ENCODE measurements at regions not wholly inside any gene's neighbourhood (a gene's known extent, or its start where the extent isn't known, plus 50 kb on each side); places are given as distances from the start of the nearest gene placed in this dataset.

GRCh38 chr5:38154615-38155204 is 103.6 kb upstream of the EGFLAM start:
- 43 to 71% methylated on average over 1 of the region's 1 CpG for WGBS, 2 donors
- intact Hi-C loops (cut with DNase I): no loop called here

DNA sequence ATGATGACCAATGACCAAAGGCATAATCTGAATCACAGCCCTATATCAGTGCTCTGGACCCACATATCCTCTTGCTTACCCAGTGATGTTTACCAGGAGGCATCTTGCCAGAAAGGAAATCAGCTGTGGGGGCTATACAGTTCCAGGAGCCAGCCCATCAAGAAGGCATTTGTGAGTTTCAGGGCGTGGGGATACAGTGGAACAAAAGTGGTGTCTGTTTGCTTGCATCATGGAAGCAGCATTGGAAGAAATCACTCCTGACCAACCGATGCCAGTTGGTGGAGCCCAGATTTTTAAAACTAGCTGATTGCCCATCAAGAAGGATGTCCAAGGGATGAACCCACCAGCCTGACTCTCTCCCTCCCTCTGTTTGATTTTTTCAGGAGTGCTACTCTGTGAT is 106.5 kb upstream of the EGFLAM start:
- Histone ChIP-seq H3K27ac (no peak overlapping the region), H3K9me3 (no peaks in the 10 kb centered on the region), H3K27me3 (no peaks in the 10 kb centered on the region), H3K4me1 (no peaks in the 10 kb centered on the region), H3K36me3 (replicated peaks in 1 of 2; ENCODE audit: insufficient read depth in 1 of 2, low read depth in 2 of 2) (no peaks in the 10 kb centered on the region), H3K4me3 (no peak overlapping the region)
- no peak for ATAC-seq
- intact Hi-C loops (cut with DNase I): no loop called here
- TF ChIP-seq, protein P1, sequence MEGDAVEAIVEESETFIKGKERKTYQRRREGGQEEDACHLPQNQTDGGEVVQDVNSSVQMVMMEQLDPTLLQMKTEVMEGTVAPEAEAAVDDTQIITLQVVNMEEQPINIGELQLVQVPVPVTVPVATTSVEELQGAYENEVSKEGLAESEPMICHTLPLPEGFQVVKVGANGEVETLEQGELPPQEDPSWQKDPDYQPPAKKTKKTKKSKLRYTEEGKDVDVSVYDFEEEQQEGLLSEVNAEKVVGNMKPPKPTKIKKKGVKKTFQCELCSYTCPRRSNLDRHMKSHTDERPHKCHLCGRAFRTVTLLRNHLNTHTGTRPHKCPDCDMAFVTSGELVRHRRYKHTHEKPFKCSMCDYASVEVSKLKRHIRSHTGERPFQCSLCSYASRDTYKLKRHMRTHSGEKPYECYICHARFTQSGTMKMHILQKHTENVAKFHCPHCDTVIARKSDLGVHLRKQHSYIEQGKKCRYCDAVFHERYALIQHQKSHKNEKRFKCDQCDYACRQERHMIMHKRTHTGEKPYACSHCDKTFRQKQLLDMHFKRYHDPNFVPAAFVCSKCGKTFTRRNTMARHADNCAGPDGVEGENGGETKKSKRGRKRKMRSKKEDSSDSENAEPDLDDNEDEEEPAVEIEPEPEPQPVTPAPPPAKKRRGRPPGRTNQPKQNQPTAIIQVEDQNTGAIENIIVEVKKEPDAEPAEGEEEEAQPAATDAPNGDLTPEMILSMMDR (IDR thresholded peaks at IDR 0.05): no peak
- no peak for TF ChIP-seq POLR2A (IDR thresholded peaks at IDR 0.05)
- DNase-seq: no peak
- WGBS, 2 donors: 55 to 59% methylated on average over 2 of the region's 2 CpGs

More at GRCh38 chr5:38154615-38155204, 103.6 kb upstream of the EGFLAM start:
- Histone ChIP-seq H3K36me3 (replicated peaks in 1 of 2; ENCODE audit: insufficient read depth in 1 of 2, low read depth in 2 of 2) (no peaks in the 10 kb centered on the region), H3K27ac (no peak overlapping the region), H3K4me1 (no peaks in the 10 kb centered on the region), H3K9me3 (no peaks in the 10 kb centered on the region), H3K4me3 (no peak overlapping the region), H3K27me3 (no peaks in the 10 kb centered on the region)
- ATAC-seq: no peak
- TF ChIP-seq, protein P1 (IDR thresholded peaks at IDR 0.05): no peak
- no peak for TF ChIP-seq POLR2A (IDR thresholded peaks at IDR 0.05)
- no peak for DNase-seq

DNA sequence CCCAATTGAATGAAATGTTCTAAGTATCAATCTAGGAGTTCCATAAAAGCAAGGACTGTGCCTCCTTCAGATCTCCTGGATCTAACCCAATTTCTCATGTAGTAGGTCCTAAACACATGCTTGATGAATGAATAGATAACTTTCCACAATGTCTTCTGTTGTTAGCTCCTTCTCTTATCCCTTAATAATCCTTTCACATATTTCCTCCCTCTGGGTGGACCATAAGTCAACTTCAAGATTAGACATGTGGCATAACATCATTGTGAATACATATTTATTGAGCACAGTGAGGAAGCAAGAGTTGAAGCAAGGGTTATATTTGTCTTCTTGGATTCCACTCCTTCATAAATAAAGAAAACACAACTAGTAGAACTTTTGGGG is 108.6 kb upstream of the EGFLAM start:
- DNase-seq (no peak), ATAC-seq (no peak)
- H3K4me1 ChIP-seq: no peaks in the 10 kb centered on the region
- H3K4me3 ChIP-seq: no peak overlapping the region
- H3K9me3 ChIP-seq: no peaks in the 10 kb centered on the region
- H3K27me3 ChIP-seq: no peaks in the 10 kb centered on the region
- H3K36me3 ChIP-seq (replicated peaks in 1 of 2; ENCODE audit: insufficient read depth in 1 of 2, low read depth in 2 of 2): no peaks in the 10 kb centered on the region
- intact Hi-C loops (cut with DNase I): no loop called here
- no peak overlapping the region for H3K27ac ChIP-seq
- no peak for TF ChIP-seq POLR2A (IDR thresholded peaks at IDR 0.05)
- TF ChIP-seq, protein P1 (IDR thresholded peaks at IDR 0.05): no peak

GRCh38 chr5:38148021-38148625 is 110.2 kb upstream of the EGFLAM start:
- intact Hi-C loops (cut with DNase I): no loop called here
- Histone ChIP-seq H3K27me3 (no peaks in the 10 kb centered on the region), H3K36me3 (replicated peaks in 1 of 2; ENCODE audit: insufficient read depth in 1 of 2, low read depth in 2 of 2) (no peaks in the 10 kb centered on the region), H3K9me3 (no peaks in the 10 kb centered on the region), H3K4me3 (no peak overlapping the region), H3K4me1 (no peaks in the 10 kb centered on the region), H3K27ac (peak overlapping the region in 1 of 4 donors; percentile 46)
- TF ChIP-seq, protein P1 (IDR thresholded peaks at IDR 0.05): no peak
- no peak for TF ChIP-seq POLR2A (IDR thresholded peaks at IDR 0.05)
- 25 to 30% methylated on average over 8 to 10 of the region's 10 CpGs for WGBS, 2 donors
- no peak for DNase-seq
- peak; percentile 42 for ATAC-seq

GRCh38 chr5:38143384-38143783 is 115.0 kb upstream of the EGFLAM start:
- Histone ChIP-seq H3K27me3 (no peaks in the 10 kb centered on the region), H3K9me3 (no peaks in the 10 kb centered on the region), H3K4me3 (no peak overlapping the region), H3K36me3 (replicated peaks in 1 of 2; ENCODE audit: insufficient read depth in 1 of 2, low read depth in 2 of 2) (no peaks in the 10 kb centered on the region), H3K4me1 (no peaks in the 10 kb centered on the region), H3K27ac (no peak overlapping the region)
- no peak for DNase-seq
- intact Hi-C loops (cut with DNase I): no loop called here
- 66 to 71% methylated on average over 3 of the region's 3 CpGs for WGBS, 2 donors
- no peak for ATAC-seq
- TF ChIP-seq, protein P1 (IDR thresholded peaks at IDR 0.05): no peak
- no peak for TF ChIP-seq POLR2A (IDR thresholded peaks at IDR 0.05)

All from body of pancreas (tissue), 4 donors.